SJCRH30 (cell line): ENCODE measurements at regions not wholly inside any gene's neighbourhood (a gene's known extent, or its start where the extent isn't known, plus 50 kb on each side); places are given as distances from the start of the nearest gene placed in this dataset.

Source experiments
- DNase-seq, 2 experiments: peaks; one replicate each; pipeline ENCODE4 v3.0.0-alpha.2; 2015 to 2020
- H3K27ac ChIP-seq: fragments of 250-450 bp; sonication (Bioruptor Pico); 2 replicates; pipeline ENCODE4 v1.5.1; 2020; ENCODE audit warnings: mild to moderate bottlenecking, moderate library complexity
- H3K27me3 ChIP-seq: fragments of 250-450 bp; sonication (Bioruptor Pico); 2 replicates; pipeline ENCODE4 v1.5.1; 2020; ENCODE audit warnings: mild to moderate bottlenecking, moderate library complexity
- H3K36me3 ChIP-seq: fragments of 250-450 bp; sonication (Bioruptor Pico); 2 replicates; pipeline ENCODE4 v1.5.1; 2020; ENCODE audit warnings: mild to moderate bottlenecking, moderate library complexity
- H3K4me1 ChIP-seq: fragments of 250-450 bp; sonication (Bioruptor Pico); 2 replicates; pipeline ENCODE4 v1.5.1; 2020; ENCODE audit warnings: mild to moderate bottlenecking, moderate library complexity
- H3K4me3 ChIP-seq: fragments of 250-450 bp; sonication (Bioruptor Pico); 2 replicates; pipeline ENCODE4 v1.5.1; 2020; ENCODE audit warnings: mild to moderate bottlenecking, moderate library complexity
- H3K9me3 ChIP-seq: fragments of 250-450 bp; sonication (Bioruptor Pico); replicated peaks from 2 replicates; pipeline ENCODE4 v1.5.1; 2020; ENCODE audit warnings: mild to moderate bottlenecking, moderate library complexity

DNA sequence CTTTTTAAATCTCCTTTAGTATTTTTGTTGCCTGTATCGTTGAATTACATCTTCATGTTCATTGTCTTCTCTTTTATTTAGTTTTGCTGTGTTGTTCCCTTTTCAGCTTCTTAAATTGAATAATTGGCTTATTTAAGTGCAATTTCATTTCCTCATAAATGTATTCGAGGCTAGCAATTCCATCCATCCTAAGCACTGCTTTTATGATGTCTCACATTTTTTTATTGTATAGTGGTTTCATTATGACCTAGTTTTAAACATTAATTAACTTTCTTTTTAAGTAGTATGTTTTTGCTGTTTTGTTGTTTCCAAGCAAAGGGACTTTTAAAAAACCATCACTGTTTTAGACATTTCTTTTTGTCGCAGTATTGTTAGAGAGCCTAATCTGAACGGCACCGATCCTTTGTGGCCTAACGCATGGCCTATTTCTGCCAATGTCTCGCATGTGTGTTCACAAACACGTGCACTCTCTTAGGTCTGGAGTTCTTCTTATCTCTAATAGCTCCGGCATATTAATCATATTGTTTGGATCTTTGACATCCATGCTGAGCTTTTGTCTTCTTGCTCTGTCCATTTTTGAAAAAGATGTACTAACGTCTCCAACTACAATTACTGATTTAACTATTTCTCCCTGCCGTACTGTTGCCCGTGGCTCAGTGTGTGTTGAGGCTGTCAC, 59.6 kb upstream of the ZNF516 start:
- DNase-seq = no peak
- H3K27me3 ChIP-seq = no peaks in the 10 kb centered on the region
- no peak overlapping the region for H3K27ac ChIP-seq
- H3K9me3 ChIP-seq = no peaks in the 10 kb centered on the region
- H3K36me3 ChIP-seq = no peaks in the 10 kb centered on the region
- no peaks in the 10 kb centered on the region for H3K4me1 ChIP-seq
- no peak overlapping the region for H3K4me3 ChIP-seq

DNA sequence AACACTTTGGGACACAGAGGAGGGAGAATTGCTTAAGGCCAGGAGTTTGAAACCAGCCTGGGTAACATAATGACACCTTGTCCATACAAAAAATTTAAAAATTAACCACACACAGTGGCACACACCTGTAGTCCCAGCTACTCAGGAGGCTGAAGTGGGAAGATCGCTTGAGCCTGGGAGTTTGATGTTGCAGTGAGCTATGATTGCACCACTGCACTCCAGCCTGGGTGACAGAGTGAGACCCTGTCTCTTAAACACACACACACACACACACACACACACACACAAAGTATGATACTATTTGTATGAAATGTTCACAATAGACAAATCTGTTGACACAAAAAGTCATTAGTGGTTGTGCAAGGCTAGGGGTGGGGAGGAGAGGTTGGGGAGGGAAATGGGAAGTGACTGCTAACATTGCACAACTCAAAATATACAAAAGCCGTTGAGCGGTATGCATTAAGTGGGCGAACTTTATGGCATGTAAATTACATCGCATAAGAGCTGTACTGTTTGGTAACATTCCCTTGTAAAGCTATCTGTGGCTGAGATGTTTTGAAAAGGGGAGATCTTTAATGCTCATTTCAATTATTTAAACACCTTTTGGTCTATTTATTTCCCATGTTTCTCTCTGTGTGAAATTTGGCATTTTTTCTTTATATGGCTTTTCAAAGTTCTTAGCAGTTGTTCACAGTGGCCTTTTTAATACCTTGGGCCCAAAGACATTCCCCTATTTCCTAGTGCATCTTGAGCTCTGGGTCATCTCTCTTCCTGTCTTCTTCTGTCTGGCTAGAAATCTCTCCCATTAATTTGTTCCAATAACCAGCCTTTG, 58.9 kb upstream of the ZNF516 start:
- H3K36me3 ChIP-seq = no peaks in the 10 kb centered on the region
- no peak for DNase-seq
- no peak overlapping the region for H3K27ac ChIP-seq
- H3K4me3 ChIP-seq = no peak overlapping the region
- H3K9me3 ChIP-seq = no peaks in the 10 kb centered on the region
- H3K27me3 ChIP-seq = no peaks in the 10 kb centered on the region
- no peaks in the 10 kb centered on the region for H3K4me1 ChIP-seq

GRCh38 chr18:76548541-76548940, 53.5 kb upstream of the ZNF516 start:
- H3K27ac ChIP-seq = no peak overlapping the region
- no peak overlapping the region for H3K4me3 ChIP-seq
- DNase-seq = no peak
- H3K36me3 ChIP-seq = no peaks in the 10 kb centered on the region
- H3K27me3 ChIP-seq = no peaks in the 10 kb centered on the region
- H3K4me1 ChIP-seq = no peaks in the 10 kb centered on the region
- no peaks in the 10 kb centered on the region for H3K9me3 ChIP-seq

- Histone ChIP-seq H3K4me3 (no peak overlapping the region), H3K27me3 (no peaks in the 10 kb centered on the region), H3K36me3 (no peaks in the 10 kb centered on the region), H3K9me3 (no peaks in the 10 kb centered on the region), H3K27ac (no peak overlapping the region), H3K4me1 (no peaks in the 10 kb centered on the region)
- DNase-seq = no peak
Measured at GRCh38 chr18:76547296-76547695, 52.3 kb upstream of the ZNF516 start.

DNA sequence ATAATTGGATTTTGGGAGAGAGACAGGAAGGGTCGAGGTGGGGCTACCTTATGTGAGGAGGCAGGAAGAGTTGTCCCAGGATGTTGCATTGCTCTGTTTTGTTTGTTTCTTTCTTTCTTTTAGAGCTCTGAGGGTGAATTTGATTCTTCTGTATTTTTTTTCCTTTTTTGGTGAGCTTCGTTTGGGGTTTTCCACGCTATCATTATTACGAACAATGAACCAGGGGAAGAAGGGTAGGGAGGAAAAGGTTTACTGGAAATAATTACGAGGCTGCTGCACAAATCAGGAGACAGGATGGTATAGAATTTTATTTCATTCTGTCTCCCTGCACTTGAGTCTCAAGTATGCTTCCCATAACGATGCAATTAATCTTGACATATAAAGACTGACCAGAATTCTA, 51.4 kb upstream of the ZNF516 start:
- Histone ChIP-seq H3K9me3 (no peaks in the 10 kb centered on the region), H3K27me3 (no peaks in the 10 kb centered on the region), H3K4me3 (no peak overlapping the region), H3K4me1 (no peaks in the 10 kb centered on the region), H3K36me3 (no peaks in the 10 kb centered on the region), H3K27ac (no peak overlapping the region)
- DNase-seq = no peak

- H3K9me3 ChIP-seq = no peaks in the 10 kb centered on the region
- no peak for DNase-seq
- H3K4me3 ChIP-seq = no peak overlapping the region
- H3K36me3 ChIP-seq = no peaks in the 10 kb centered on the region
- no peak overlapping the region for H3K27ac ChIP-seq
- H3K4me1 ChIP-seq = no peaks in the 10 kb centered on the region
- no peaks in the 10 kb centered on the region for H3K27me3 ChIP-seq
Measured at GRCh38 chr18:76546088-76546435, 51.0 kb upstream of the ZNF516 start.

DNA sequence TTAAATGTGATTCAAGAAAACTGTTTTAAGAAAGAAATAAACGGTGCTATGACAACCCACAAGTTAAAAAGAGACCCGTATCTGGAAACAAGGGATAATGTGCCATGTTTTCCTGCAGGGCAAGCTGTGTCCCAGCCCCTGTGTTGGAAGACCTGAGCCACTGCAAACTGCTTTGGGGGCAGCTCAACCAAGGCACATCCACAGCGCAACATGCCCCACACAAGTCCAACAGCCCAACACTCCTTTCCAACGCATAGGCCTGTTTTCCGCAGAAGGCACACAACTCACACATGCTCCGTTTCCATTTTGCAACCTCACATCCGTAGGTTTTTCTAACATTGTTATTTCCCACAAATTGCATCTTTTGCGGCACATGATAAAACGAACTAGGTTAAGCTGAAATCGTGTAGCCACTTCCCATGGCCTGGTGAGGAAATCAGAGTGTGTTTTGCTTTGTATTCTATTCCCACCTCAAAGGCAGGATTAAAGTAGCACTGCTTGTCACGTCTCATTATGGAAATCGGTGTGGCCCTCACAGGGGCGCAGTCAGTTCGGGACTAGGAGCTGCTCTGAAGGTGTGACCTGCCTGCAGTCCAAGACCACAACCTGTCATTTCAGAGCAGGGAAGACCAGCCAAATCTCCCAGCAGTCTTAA, 50.5 kb upstream of the ZNF516 start:
- H3K4me3 ChIP-seq = no peak overlapping the region
- no peak for DNase-seq
- H3K27ac ChIP-seq = no peak overlapping the region
- H3K4me1 ChIP-seq = no peaks in the 10 kb centered on the region
- H3K9me3 ChIP-seq = no peaks in the 10 kb centered on the region
- H3K27me3 ChIP-seq = no peaks in the 10 kb centered on the region
- H3K36me3 ChIP-seq = no peaks in the 10 kb centered on the region

- no peak for DNase-seq
- Histone ChIP-seq H3K4me1 (no peaks in the 10 kb centered on the region), H3K4me3 (no peak overlapping the region), H3K9me3 (no peaks in the 10 kb centered on the region), H3K27ac (no peak overlapping the region), H3K36me3 (no peaks in the 10 kb centered on the region), H3K27me3 (no peaks in the 10 kb centered on the region)
Measured at GRCh38 chr18:76544511-76545345, 49.7 kb upstream of the ZNF516 start.
